Testis (tissue), 2 donors: ENCODE measurements at regions not wholly inside any gene's neighbourhood (a gene's known extent, or its start where the extent isn't known, plus 50 kb on each side); places are given as distances from the start of the nearest gene placed in this dataset.
A peak's percentile ranks its signal among the peaks of the same experiment; 100 is the strongest.

Experiments used
- DNase-seq: peaks from one replicate; pipeline ENCODE4 v3.0.0-alpha.2; 2019
- H3K27ac ChIP-seq, 2 donors: fragments of 200-600 bp; sonication (generic); one replicate each; pipeline ENCODE4 v1.5.1; 2019
- H3K27me3 ChIP-seq: fragments of 200-600 bp; sonication (generic); one replicate; pipeline ENCODE4 v1.5.1; 2019
- H3K36me3 ChIP-seq: fragments of 200-600 bp; sonication (generic); one replicate; pipeline ENCODE4 v1.5.1; 2017; ENCODE audit warnings: low read depth; ENCODE audit errors: missing control alignments
- H3K4me1 ChIP-seq: fragments of 200-600 bp; sonication (generic); one replicate; pipeline ENCODE4 v1.5.1; 2019
- H3K4me3 ChIP-seq, 2 donors: fragments of 200-600 bp; sonication (generic); one replicate each; pipeline ENCODE4 v1.5.1; 2017 to 2019
- H3K9me3 ChIP-seq: fragments of 200-600 bp; sonication (generic); one replicate; pipeline ENCODE4 v1.5.1; 2017
- CTCF ChIP-seq, 3 experiments: fragments of 450-650 bp in 2 of 3; fragments of 200-600 bp in 1 of 3; sonication (generic) in 1 of 3; IDR thresholded peaks; one replicate each; pipeline ENCODE4 v1.5.1; 2016 to 2019; ENCODE audit warnings: antibody characterized with exemption in 3 of 3, mild to moderate bottlenecking in 2 of 3, moderate library complexity in 1 of 3
- POLR2A ChIP-seq: fragments of 450-650 bp; IDR thresholded peaks from one replicate; pipeline ENCODE4 v1.6.1; 2017; ENCODE audit warnings: antibody characterized with exemption, mild to moderate bottlenecking, moderate library complexity
- WGBS, 2 donors: methylation state at CpG; one replicate each; pipeline ENCODE4 v1.1.5; 2018; 5-methylcytosine and 5-hydroxymethylcytosine counted together
- intact Hi-C: fragments of 100-400 bp; cut with DNase I; formaldehyde crosslinking; loops from one replicate; pipeline ENCODE4 v1.15.1; 2023; ENCODE audit warnings: low total_unique reads

- TF ChIP-seq POLR2A (no peak), CTCF (IDR thresholded peaks at IDR 0.05) (no peak)
- Histone ChIP-seq H3K27ac (no peak overlapping the region), H3K27me3 (no peaks in the 10 kb centered on the region), H3K9me3 (no peaks in the 10 kb centered on the region), H3K36me3 (no peaks in the 10 kb centered on the region), H3K4me3 (no peak overlapping the region), H3K4me1 (no peaks in the 10 kb centered on the region)
- DNase-seq = no peak
- intact Hi-C loops = no loop called here
Measured at GRCh38 chr4:12691168-12691567, 793.0 kb downstream of the RAB28 start.

- H3K27ac ChIP-seq = no peak overlapping the region
- no peaks in the 10 kb centered on the region for H3K9me3 ChIP-seq
- intact Hi-C loops = no loop called here
- H3K4me1 ChIP-seq = no peaks in the 10 kb centered on the region
- H3K27me3 ChIP-seq = no peaks in the 10 kb centered on the region
- no peak for TF ChIP-seq POLR2A
- no peak for TF ChIP-seq CTCF (IDR thresholded peaks at IDR 0.05)
- no peak for DNase-seq
- 87 to 92% methylated on average over 2 of the region's 2 CpGs for WGBS, 2 donors
- H3K4me3 ChIP-seq = no peak overlapping the region
- H3K36me3 ChIP-seq = no peaks in the 10 kb centered on the region
Measured at GRCh38 chr4:12689457-12689856, 794.7 kb downstream of the RAB28 start.

GRCh38 chr4:12679217-12679616, 804.9 kb downstream of the RAB28 start:
- intact Hi-C loops = no loop called here
- H3K9me3 ChIP-seq = no peaks in the 10 kb centered on the region
- no peaks in the 10 kb centered on the region for H3K27me3 ChIP-seq
- no peaks in the 10 kb centered on the region for H3K36me3 ChIP-seq
- TF ChIP-seq CTCF (IDR thresholded peaks at IDR 0.05) (peak in 1 of 3 experiments; percentile 23), POLR2A (no peak)
- DNase-seq = no peak
- no peak overlapping the region for H3K4me3 ChIP-seq
- H3K4me1 ChIP-seq = no peaks in the 10 kb centered on the region
- 43 to 56% methylated on average over 2 of the region's 2 CpGs for WGBS, 2 donors
- no peak overlapping the region for H3K27ac ChIP-seq

GRCh38 chr4:12674184-12674583, 810.0 kb downstream of the RAB28 start:
- Histone ChIP-seq H3K4me1 (no peaks in the 10 kb centered on the region), H3K4me3 (no peak overlapping the region), H3K36me3 (no peaks in the 10 kb centered on the region), H3K9me3 (no peaks in the 10 kb centered on the region), H3K27ac (no peak overlapping the region), H3K27me3 (no peaks in the 10 kb centered on the region)
- intact Hi-C loops = no loop called here
- TF ChIP-seq POLR2A (no peak), CTCF (IDR thresholded peaks at IDR 0.05) (no peak)
- DNase-seq = no peak

- no peak overlapping the region for H3K4me3 ChIP-seq
- no peak for DNase-seq
- no peaks in the 10 kb centered on the region for H3K4me1 ChIP-seq
- H3K36me3 ChIP-seq = no peaks in the 10 kb centered on the region
- no peaks in the 10 kb centered on the region for H3K27me3 ChIP-seq
- no peak for TF ChIP-seq CTCF (IDR thresholded peaks at IDR 0.05)
- TF ChIP-seq POLR2A = no peak
- intact Hi-C loops = no loop called here
- no peak overlapping the region for H3K27ac ChIP-seq
- H3K9me3 ChIP-seq = no peaks in the 10 kb centered on the region
- WGBS, 2 donors = 73 to 90% methylated on average over 4 of the region's 4 CpGs
Measured at GRCh38 chr4:12672303-12672702, 811.8 kb downstream of the RAB28 start.
